GM20000 (cell line): ENCODE measurements at regions not wholly inside any gene's neighbourhood (a gene's known extent, or its start where the extent isn't known, plus 50 kb on each side); places are given as distances from the start of the nearest gene placed in this dataset.

ENCODE experiments used
- DNase-seq: peaks from one replicate; pipeline ENCODE4 v3.0.0; 2012; ENCODE audit warnings: low spot score
- CTCF ChIP-seq: IDR thresholded peaks from 2 replicates; pipeline ENCODE4 v1.5.1; 2012; ENCODE audit warnings: mild to moderate bottlenecking, control low read depth; ENCODE audit errors: extremely low read depth, missing control alignments

GRCh38 chrX:69257499-69258127 is 92.4 kb upstream of the PJA1 start:
- no peak for DNase-seq
- TF ChIP-seq CTCF, result no peak

- DNase-seq, result no peak
- TF ChIP-seq CTCF, result no peak
Observed at GRCh38 chrX:69256291-69256565, 91.0 kb upstream of the PJA1 start.

GRCh38 chrX:69255441-69256290 is 90.4 kb upstream of the PJA1 start:
- TF ChIP-seq CTCF, result no peak
- DNase-seq, result no peak

- no peak for DNase-seq
- no peak for TF ChIP-seq CTCF
Observed at GRCh38 chrX:69253821-69254220, 88.6 kb upstream of the PJA1 start.

- no peak for TF ChIP-seq CTCF
- DNase-seq, result no peak
Observed at GRCh38 chrX:69243276-69243675, 78.0 kb upstream of the PJA1 start.

- no peak for DNase-seq
- no peak for TF ChIP-seq CTCF
Observed at GRCh38 chrX:69238887-69239231, 73.6 kb upstream of the PJA1 start.

GRCh38 chrX:69238114-69238886 is 73.0 kb upstream of the PJA1 start:
- TF ChIP-seq CTCF, result no peak
- no peak for DNase-seq
